PC-9 (cell line): ENCODE measurements at regions not wholly inside any gene's neighbourhood (a gene's known extent, or its start where the extent isn't known, plus 50 kb on each side); places are given as distances from the start of the nearest gene placed in this dataset.

ENCODE experiments used
- CTCF ChIP-seq: fragments of 200-600 bp; sonication (generic); conservative IDR thresholded peaks from 2 replicates; pipeline ENCODE4 v1.6.1; 2017; ENCODE audit warnings: mixed run types, antibody characterized with exemption, mild to moderate bottlenecking, moderate library complexity
- EZH2 ChIP-seq: fragments of 200-600 bp; sonication (generic); IDR thresholded peaks from 2 replicates; pipeline ENCODE4 v1.8.0; 2017; ENCODE audit warnings: antibody characterized with exemption, low read depth

GRCh38 chr4:151538963-151539362 lies 130.0 kb downstream of the FHIP1A start:
- TF ChIP-seq CTCF (no peak), EZH2 (no peak)
